ENCODE measurements at regions not wholly inside any gene's neighbourhood (a gene's known extent, or its start where the extent isn't known, plus 50 kb on each side); places are given as distances from the start of the nearest gene placed in this dataset.

DNA sequence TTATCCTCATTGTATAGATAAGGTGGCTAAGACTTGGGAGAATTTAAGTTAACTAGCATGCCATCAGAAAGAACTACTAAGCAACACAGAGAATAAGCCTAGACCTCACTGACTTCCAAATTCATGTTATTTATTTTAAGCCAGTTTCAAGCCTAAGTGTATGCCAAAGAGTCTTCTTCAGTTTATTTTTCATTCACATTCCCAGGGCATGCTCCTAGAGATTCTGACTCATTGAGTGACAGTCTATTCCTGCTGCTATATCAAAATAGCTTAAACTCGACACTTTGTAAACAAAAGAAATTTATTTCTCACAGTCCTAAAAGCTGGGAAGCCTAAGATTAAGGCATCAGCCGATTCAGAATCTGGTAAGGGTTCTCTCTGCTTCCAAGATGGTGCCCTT, 467.1 kb downstream of the MBD2 start:
- Histone ChIP-seq H3K4me3 (ENCODE audit: severe bottlenecking) (no peak overlapping the region), H3K36me3 (ENCODE audit: low read depth) (no peaks in the 10 kb centered on the region), H3K9me3 (ENCODE audit: severe bottlenecking) (no peaks in the 10 kb centered on the region), H3K27ac (ENCODE audit: poor library complexity, severe bottlenecking) (no peak overlapping the region), H3K27me3 (ENCODE audit: insufficient read depth, poor library complexity, severe bottlenecking) (no peaks in the 10 kb centered on the region), H3K4me1 (ENCODE audit: insufficient read depth, poor library complexity, severe bottlenecking) (no peaks in the 10 kb centered on the region)
- no peak for DNase-seq (ENCODE audit: low spot score)
- no peak for ATAC-seq (ENCODE audit: low read depth)
- no peak for TF ChIP-seq CTCF (IDR thresholded peaks at IDR 0.05; ENCODE audit: poor library complexity, severe bottlenecking)

DNA sequence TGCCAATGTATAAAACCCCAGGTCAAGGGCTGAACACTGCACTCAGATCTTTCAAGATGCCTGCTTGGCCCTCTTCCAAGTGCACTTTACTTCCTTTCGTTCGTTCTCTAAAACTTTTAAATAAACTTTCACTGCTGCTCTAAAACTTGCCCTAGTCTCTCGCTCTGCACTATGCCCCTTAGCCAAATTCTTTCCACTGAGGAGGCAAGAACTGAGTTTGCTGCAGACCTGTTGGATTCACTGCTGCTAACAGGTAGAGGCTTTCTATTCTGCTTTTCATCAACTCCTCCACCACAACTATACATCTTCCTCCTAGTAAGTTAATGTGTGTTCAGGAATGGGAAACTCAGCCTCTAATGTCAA, 467.9 kb downstream of the MBD2 start:
- no peak for TF ChIP-seq CTCF (IDR thresholded peaks at IDR 0.05; ENCODE audit: poor library complexity, severe bottlenecking)
- ATAC-seq (ENCODE audit: low read depth) (no peak), DNase-seq (ENCODE audit: low spot score) (no peak)
- Histone ChIP-seq H3K36me3 (ENCODE audit: low read depth) (no peaks in the 10 kb centered on the region), H3K9me3 (ENCODE audit: severe bottlenecking) (no peaks in the 10 kb centered on the region), H3K27ac (ENCODE audit: poor library complexity, severe bottlenecking) (no peak overlapping the region), H3K4me1 (ENCODE audit: insufficient read depth, poor library complexity, severe bottlenecking) (no peaks in the 10 kb centered on the region), H3K27me3 (ENCODE audit: insufficient read depth, poor library complexity, severe bottlenecking) (no peaks in the 10 kb centered on the region), H3K4me3 (ENCODE audit: severe bottlenecking) (no peak overlapping the region)

DNA sequence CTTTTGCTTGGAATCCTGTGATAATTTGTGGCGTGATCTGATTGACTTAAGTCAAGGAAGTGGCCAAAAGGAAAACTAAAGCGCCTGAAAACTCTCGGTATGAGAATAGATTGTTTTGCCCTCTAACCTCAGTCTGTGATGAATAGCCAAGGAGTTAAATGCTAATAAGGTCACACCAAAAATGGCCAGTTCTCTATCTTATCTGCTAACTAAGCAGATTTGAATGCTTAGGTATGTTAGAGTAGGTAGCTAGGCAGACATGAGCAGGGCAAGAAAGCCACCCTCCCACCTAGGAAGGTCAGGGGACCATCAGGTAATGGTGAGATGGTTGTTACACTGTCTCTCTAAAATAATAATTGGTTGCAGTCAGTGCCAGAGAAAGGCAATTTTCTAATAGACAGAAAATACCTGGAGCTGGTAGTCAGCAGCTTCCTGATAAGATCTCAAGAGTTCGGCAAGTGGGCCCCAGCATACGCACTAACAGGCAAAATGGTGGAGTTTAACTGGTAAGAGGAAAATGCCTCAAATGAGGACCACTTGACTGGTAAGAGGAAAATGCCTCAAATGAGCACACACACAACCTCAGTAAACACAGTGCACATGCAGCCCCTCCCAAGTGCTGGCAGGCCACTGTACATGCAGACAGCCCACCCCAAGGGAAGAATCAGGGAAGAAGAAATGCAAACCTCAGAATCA, 468.4 kb downstream of the MBD2 start:
- Histone ChIP-seq H3K9me3 (ENCODE audit: severe bottlenecking) (no peaks in the 10 kb centered on the region), H3K27ac (ENCODE audit: poor library complexity, severe bottlenecking) (no peak overlapping the region), H3K4me3 (ENCODE audit: severe bottlenecking) (no peak overlapping the region), H3K36me3 (ENCODE audit: low read depth) (no peaks in the 10 kb centered on the region), H3K4me1 (ENCODE audit: insufficient read depth, poor library complexity, severe bottlenecking) (no peaks in the 10 kb centered on the region), H3K27me3 (ENCODE audit: insufficient read depth, poor library complexity, severe bottlenecking) (no peaks in the 10 kb centered on the region)
- DNase-seq (ENCODE audit: low spot score) (no peak), ATAC-seq (ENCODE audit: low read depth) (no peak)
- TF ChIP-seq CTCF (IDR thresholded peaks at IDR 0.05; ENCODE audit: poor library complexity, severe bottlenecking) = no peak

DNA sequence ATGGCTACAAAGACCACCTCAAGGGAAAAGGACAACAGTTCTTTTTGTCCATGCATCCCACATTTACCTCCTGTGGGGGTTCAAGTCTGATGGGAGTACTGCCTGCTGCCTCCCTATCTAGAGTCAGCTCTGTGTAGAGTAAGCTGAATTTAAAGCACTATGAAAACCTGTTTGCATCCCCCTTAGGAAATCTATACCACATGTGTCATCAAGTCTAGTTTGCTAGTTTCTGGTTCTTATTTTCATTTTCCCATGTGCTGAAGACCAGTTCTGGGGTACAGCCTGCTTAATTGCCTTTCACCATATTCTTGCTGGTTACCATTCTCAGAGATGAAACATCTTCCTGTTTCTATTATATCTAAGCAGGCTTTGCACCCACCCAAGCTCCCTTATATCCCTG, 470.3 kb downstream of the MBD2 start:
- no peaks in the 10 kb centered on the region for H3K27me3 ChIP-seq (ENCODE audit: insufficient read depth, poor library complexity, severe bottlenecking)
- DNase-seq (ENCODE audit: low spot score) = no peak
- no peak overlapping the region for H3K27ac ChIP-seq (ENCODE audit: poor library complexity, severe bottlenecking)
- H3K9me3 ChIP-seq (ENCODE audit: severe bottlenecking) = no peaks in the 10 kb centered on the region
- H3K4me3 ChIP-seq (ENCODE audit: severe bottlenecking) = no peak overlapping the region
- no peak for ATAC-seq (ENCODE audit: low read depth)
- H3K36me3 ChIP-seq (ENCODE audit: low read depth) = no peaks in the 10 kb centered on the region
- H3K4me1 ChIP-seq (ENCODE audit: insufficient read depth, poor library complexity, severe bottlenecking) = no peaks in the 10 kb centered on the region
- TF ChIP-seq CTCF (IDR thresholded peaks at IDR 0.05; ENCODE audit: poor library complexity, severe bottlenecking) = no peak

- no peak overlapping the region for H3K27ac ChIP-seq (ENCODE audit: poor library complexity, severe bottlenecking)
- DNase-seq (ENCODE audit: low spot score) = no peak
- no peaks in the 10 kb centered on the region for H3K27me3 ChIP-seq (ENCODE audit: insufficient read depth, poor library complexity, severe bottlenecking)
- no peak for ATAC-seq (ENCODE audit: low read depth)
- H3K4me3 ChIP-seq (ENCODE audit: severe bottlenecking) = no peak overlapping the region
- H3K9me3 ChIP-seq (ENCODE audit: severe bottlenecking) = no peaks in the 10 kb centered on the region
- TF ChIP-seq CTCF (IDR thresholded peaks at IDR 0.05; ENCODE audit: poor library complexity, severe bottlenecking) = no peak
- no peaks in the 10 kb centered on the region for H3K36me3 ChIP-seq (ENCODE audit: low read depth)
- no peaks in the 10 kb centered on the region for H3K4me1 ChIP-seq (ENCODE audit: insufficient read depth, poor library complexity, severe bottlenecking)
Observed at GRCh38 chr18:53753601-53754000, 470.9 kb downstream of the MBD2 start.
